ENCODE measurements at regions not wholly inside any gene's neighbourhood (a gene's known extent, or its start where the extent isn't known, plus 50 kb on each side); places are given as distances from the start of the nearest gene placed in this dataset.
"Not testable (repeated sequence)": the region's sequence is repeated elsewhere in the genome, so short reads cannot be mapped to it uniquely, and the experiment has no call there.

- no peak for DNase-seq (ENCODE audit: low spot score)
- TF ChIP-seq CTCF (IDR thresholded peaks at IDR 0.05; ENCODE audit: extremely low read depth, missing control alignments) = no peak
Measured at GRCh38 chr6:12627053-12627452, 89.5 kb upstream of the PHACTR1 start.

DNA sequence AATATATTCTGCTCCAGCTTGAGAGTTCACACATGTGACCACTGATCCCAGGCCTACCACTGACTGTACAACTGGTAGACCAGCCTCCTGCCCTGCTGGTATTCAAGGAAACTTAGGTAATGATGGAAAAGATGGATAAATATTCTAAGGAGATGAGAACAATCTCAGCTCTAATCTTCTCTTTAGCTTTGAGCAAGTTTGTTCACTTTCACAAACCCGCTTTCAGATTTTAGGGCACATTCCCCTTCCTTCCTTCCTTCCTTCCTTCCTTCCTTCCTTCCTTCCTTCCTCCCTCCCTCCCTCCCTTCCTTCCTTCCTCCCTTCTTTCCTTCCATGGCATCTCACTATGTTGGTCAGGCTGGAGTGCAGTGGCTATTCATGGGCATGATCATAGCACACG lies 88.2 kb upstream of the PHACTR1 start:
- TF ChIP-seq CTCF (IDR thresholded peaks at IDR 0.05; ENCODE audit: extremely low read depth, missing control alignments) = no peak
- DNase-seq (ENCODE audit: low spot score) = no peak

DNA sequence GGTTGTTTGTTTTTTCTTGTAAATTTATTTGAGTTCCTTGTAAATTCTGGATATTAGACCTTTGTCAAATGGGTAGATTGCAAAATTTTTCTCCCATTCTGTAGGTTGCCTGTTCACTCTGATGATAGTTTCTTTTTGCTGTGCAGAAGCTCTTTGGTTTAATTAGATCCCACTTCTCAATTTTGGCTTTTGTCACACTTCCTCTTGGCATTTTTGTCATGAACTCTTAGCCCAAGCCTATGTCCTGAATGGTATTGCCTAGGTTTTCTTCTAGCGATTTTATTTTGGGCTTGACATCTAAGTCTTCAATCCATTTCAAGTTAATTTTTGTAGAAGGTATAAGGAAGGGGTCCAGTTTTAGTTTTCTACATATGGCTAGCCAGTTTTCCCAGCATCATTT lies 82.8 kb upstream of the PHACTR1 start:
- not testable (repeated sequence) for DNase-seq (ENCODE audit: low spot score)

DNA sequence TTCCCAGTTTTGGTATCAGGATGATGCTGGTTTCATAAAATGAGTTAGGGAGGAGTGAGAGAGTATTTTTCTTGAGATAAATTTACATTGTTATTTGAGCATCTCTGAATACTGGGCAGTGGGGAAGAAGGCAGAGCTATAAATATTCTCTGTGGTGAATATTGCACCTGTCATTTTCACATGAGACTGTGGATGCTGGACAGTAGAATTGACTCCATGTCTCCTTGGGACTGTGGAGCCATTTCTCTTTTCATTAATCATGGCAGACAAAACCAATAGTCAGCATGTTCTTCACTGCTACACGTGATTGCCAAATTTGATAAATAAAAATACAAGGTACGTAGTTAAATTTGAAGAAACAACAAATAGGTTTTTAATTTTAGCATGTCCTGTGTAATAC lies 81.2 kb upstream of the PHACTR1 start:
- no peak for DNase-seq (ENCODE audit: low spot score)
- no peak for TF ChIP-seq CTCF (IDR thresholded peaks at IDR 0.05; ENCODE audit: extremely low read depth, missing control alignments)

DNA sequence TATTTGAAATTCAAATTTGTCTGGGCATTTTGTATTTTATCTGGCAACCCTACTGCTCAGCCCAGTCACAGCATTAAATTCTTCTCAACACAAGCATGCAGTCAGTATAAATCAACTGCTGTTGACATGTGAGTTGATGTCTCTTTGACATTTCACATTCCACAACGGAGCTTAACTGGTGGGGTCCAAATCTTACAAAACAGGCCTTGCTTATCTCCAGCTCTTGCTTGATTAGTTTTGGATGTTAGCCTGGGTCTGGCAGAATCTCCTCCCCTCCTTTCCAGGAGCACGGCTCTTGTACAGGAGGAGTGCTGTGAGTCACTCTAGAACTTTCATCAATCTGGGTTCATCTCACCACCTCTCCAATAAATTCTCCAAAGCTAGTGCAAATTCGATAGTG lies 80.8 kb upstream of the PHACTR1 start:
- no peak for DNase-seq (ENCODE audit: low spot score)

GRCh38 chr6:12636336-12636735 lies 80.2 kb upstream of the PHACTR1 start:
- no peak for DNase-seq (ENCODE audit: low spot score)

More for the DNA sequence above, 80.8 kb upstream of the PHACTR1 start:
- TF ChIP-seq CTCF (IDR thresholded peaks at IDR 0.05; ENCODE audit: extremely low read depth, missing control alignments) = no peak

DNA sequence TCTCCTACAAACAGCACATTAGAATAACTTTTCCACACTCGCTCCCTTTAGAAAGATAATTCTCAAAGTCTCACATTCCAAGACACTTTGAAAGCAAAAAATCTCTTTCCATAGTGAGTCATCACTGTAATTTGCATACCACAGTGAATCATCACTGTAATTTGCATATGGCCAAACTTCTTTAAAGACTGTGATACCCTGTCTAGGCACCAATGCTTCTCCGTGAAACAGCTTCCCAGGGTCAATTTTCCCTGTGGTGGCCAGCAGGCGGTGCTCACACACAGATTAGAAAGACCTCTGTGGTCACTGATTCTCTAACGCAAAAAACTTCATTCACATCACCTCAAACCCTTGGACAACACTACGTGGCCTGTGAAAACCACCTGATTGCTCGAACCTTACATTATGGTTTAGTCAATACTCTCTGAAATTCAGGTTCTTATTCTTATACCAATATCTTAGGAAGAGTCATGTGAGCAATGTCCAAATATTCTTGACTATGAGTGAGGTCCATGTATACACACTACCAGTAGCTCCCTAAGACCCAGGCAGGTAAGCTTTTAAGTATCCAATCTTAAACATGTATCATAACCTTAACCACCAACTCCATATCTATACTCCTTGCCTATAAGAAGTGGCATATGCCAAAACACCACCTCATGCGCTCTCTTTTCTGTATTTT lies 78.5 kb upstream of the PHACTR1 start:
- peak; percentile 67 for TF ChIP-seq CTCF (IDR thresholded peaks at IDR 0.05; ENCODE audit: extremely low read depth, missing control alignments)
- peak; percentile 39 for DNase-seq (ENCODE audit: low spot score)

More at GRCh38 chr6:12636336-12636735, 80.2 kb upstream of the PHACTR1 start:
- no peak for TF ChIP-seq CTCF (IDR thresholded peaks at IDR 0.05; ENCODE audit: extremely low read depth, missing control alignments)

- TF ChIP-seq CTCF (IDR thresholded peaks at IDR 0.05; ENCODE audit: extremely low read depth, missing control alignments) = no peak
- no peak for DNase-seq (ENCODE audit: low spot score)
Measured at GRCh38 chr6:12640438-12640837, 76.1 kb upstream of the PHACTR1 start.

GRCh38 chr6:12641785-12642184 lies 74.8 kb upstream of the PHACTR1 start:
- not testable (repeated sequence) for DNase-seq (ENCODE audit: low spot score)

Measured in GM20000 (cell line).